WTC11 (cell line): ENCODE measurements at regions not wholly inside any gene's neighbourhood (a gene's known extent, or its start where the extent isn't known, plus 50 kb on each side); places are given as distances from the start of the nearest gene placed in this dataset.

ENCODE experiments used
- ATAC-seq: fragments of 200-7000 bp; cut with Tn5 transposase; 2 replicates; pipeline ENCODE4 v1.10.0; 2021; ENCODE audit warnings: mild to moderate bottlenecking, moderate library complexity
- CTCF ChIA-PET: fragments of 300-600 bp; sonication (Branson Sonifier 250); formaldehyde crosslinking; loops from one replicate; lab custom pipeline; 2021; ENCODE audit warnings: antibody characterized with exemption; lab: Charles Lee
- POLR2A ChIA-PET: fragments of 350-600 bp; sonication (Branson Sonifier 250); formaldehyde crosslinking; loops from one replicate; lab custom pipeline; 2021; ENCODE audit warnings: antibody characterized with exemption; lab: Charles Lee
- DNase-seq: peaks from one replicate; pipeline ENCODE4 v3.0.0; 2021; ENCODE audit warnings: low spot score
- H3K27ac Mint-ChIP-seq: 2 replicates; pipeline ENCODE4 v1.8.0; 2021; ENCODE audit warnings: mixed read lengths
- H3K27me3 Mint-ChIP-seq: 2 replicates; pipeline ENCODE4 v1.8.0; 2021; ENCODE audit warnings: low read depth, mild to moderate bottlenecking, moderate library complexity, mixed read lengths
- H3K36me3 Mint-ChIP-seq: 2 replicates; pipeline ENCODE4 v1.8.0; 2021; ENCODE audit warnings: mixed read lengths
- H3K4me1 Mint-ChIP-seq: 2 replicates; pipeline ENCODE4 v1.8.0; 2022; ENCODE audit warnings: mixed read lengths
- H3K4me3 Mint-ChIP-seq: 2 replicates; pipeline ENCODE4 v1.8.0; 2021; ENCODE audit warnings: mild to moderate bottlenecking, moderate library complexity, mixed read lengths
- H3K9me3 Mint-ChIP-seq: 2 replicates; pipeline ENCODE4 v1.8.0; 2021; ENCODE audit warnings: mixed read lengths
- ATF2 ChIP-seq: sonication (generic); formaldehyde crosslinking; IDR thresholded peaks from 2 replicates; pipeline ENCODE4 v1.8.1; 2022; ENCODE audit warnings: low read depth, missing genetic modification reagents, borderline replicate concordance
- E2F1 ChIP-seq: sonication (generic); formaldehyde crosslinking; IDR thresholded peaks from 2 replicates; pipeline ENCODE4 v1.8.0; 2022; ENCODE audit warnings: mild to moderate bottlenecking, missing genetic modification reagents
- ELF4 ChIP-seq: sonication (generic); formaldehyde crosslinking; IDR thresholded peaks from 2 replicates; pipeline ENCODE4 v1.8.1; 2022; ENCODE audit warnings: low read depth, mild to moderate bottlenecking, moderate library complexity, missing genetic modification reagents
- FOXP1 ChIP-seq: sonication (generic); formaldehyde crosslinking; IDR thresholded peaks from 2 replicates; pipeline ENCODE4 v1.8.0; 2022; ENCODE audit warnings: missing genetic modification reagents, mild to moderate bottlenecking, moderate library complexity, borderline replicate concordance
- GRHL2 ChIP-seq: fragments of 250-450 bp; sonication (Bioruptor Pico); IDR thresholded peaks from 2 replicates; pipeline ENCODE4 v1.8.0; 2022; ENCODE audit warnings: mild to moderate bottlenecking, moderate library complexity; ENCODE audit not compliant: insufficient replicate concordance, severe bottlenecking
- HMGXB4 ChIP-seq: sonication (generic); formaldehyde crosslinking; IDR thresholded peaks from 2 replicates; pipeline ENCODE4 v1.8.1; 2023; ENCODE audit warnings: mild to moderate bottlenecking, moderate library complexity, missing genetic modification reagents
- KAT7 ChIP-seq: sonication (generic); formaldehyde crosslinking; IDR thresholded peaks from 2 replicates; pipeline ENCODE4 v1.8.1; 2023; ENCODE audit warnings: missing genetic modification reagents, mild to moderate bottlenecking, borderline replicate concordance
- MXD4 ChIP-seq: fragments of 250-450 bp; sonication (Bioruptor Pico); IDR thresholded peaks from 2 replicates; pipeline ENCODE4 v1.8.0; 2021; ENCODE audit warnings: mild to moderate bottlenecking, moderate library complexity, borderline replicate concordance
- NFATC4 ChIP-seq: fragments of 250-450 bp; sonication (Bioruptor Pico); IDR thresholded peaks from 2 replicates; pipeline ENCODE4 v1.9.0; 2021; ENCODE audit warnings: mild to moderate bottlenecking
- OVOL2 ChIP-seq: fragments of 250-450 bp; sonication (Bioruptor Pico); IDR thresholded peaks from 2 replicates; pipeline ENCODE4 v1.9.0; 2021; ENCODE audit warnings: mild to moderate bottlenecking, borderline replicate concordance
- PRDM15 ChIP-seq: sonication (generic); formaldehyde crosslinking; IDR thresholded peaks from 2 replicates; pipeline ENCODE4 v1.8.0; 2022; ENCODE audit warnings: missing genetic modification reagents
- TP53 ChIP-seq: sonication (generic); formaldehyde crosslinking; IDR thresholded peaks from 2 replicates; pipeline ENCODE4 v1.8.1; 2023; ENCODE audit warnings: mild to moderate bottlenecking, missing genetic modification reagents
- ZNF121 ChIP-seq: sonication (generic); formaldehyde crosslinking; IDR thresholded peaks from 2 replicates; pipeline ENCODE4 v1.8.0; 2023; ENCODE audit warnings: missing genetic modification reagents
- ZNF138 ChIP-seq: sonication (generic); formaldehyde crosslinking; conservative IDR thresholded peaks from 2 replicates; pipeline ENCODE4 v1.8.1; 2022; ENCODE audit warnings: mild to moderate bottlenecking, moderate library complexity, missing genetic modification reagents
- ZNF423 ChIP-seq: fragments of 250-450 bp; sonication (Bioruptor Pico); IDR thresholded peaks from 2 replicates; pipeline ENCODE4 v2.1.2; 2022; ENCODE audit warnings: mild to moderate bottlenecking, moderate library complexity
- ZNF512 ChIP-seq: sonication (generic); formaldehyde crosslinking; IDR thresholded peaks from 2 replicates; pipeline ENCODE4 v1.8.1; 2022; ENCODE audit warnings: missing genetic modification reagents, borderline replicate concordance
- ZNF532 ChIP-seq: fragments of 250-450 bp; sonication (Bioruptor Pico); IDR thresholded peaks from 2 replicates; pipeline ENCODE4 v1.9.0; 2021; ENCODE audit warnings: mild to moderate bottlenecking, borderline replicate concordance

GRCh38 chr9:79925326-79925725, 353.6 kb downstream of the TLE4 start (continued):
- no peak for TF ChIP-seq E2F1 (CRISPR knock-in tag)
- TF ChIP-seq ZNF512 (CRISPR knock-in tag) = no peak

- Mint-ChIP-seq H3K27me3 (no peaks in the 10 kb centered on the region), H3K9me3 (peaks cover 6% of the 10 kb centered on the region; the same call in 1 of the 2 replicates), H3K4me3 (no peak overlapping the region), H3K36me3 (no peaks in the 10 kb centered on the region), H3K4me1 (peaks cover 11% of the 10 kb centered on the region), H3K27ac (no peak overlapping the region)
- POLR2A ChIA-PET = no interaction called here
- DNase-seq (no peak), ATAC-seq (no peak)
- TF ChIP-seq HMGXB4 = no peak
- no peak for TF ChIP-seq FOXP1
- no peak for TF ChIP-seq KAT7 (CRISPR knock-in tag)
- CTCF ChIA-PET = no interaction called here
These were observed 353.1 kb downstream of the TLE4 start for GRCh38 chr9:79924836-79925235.

GRCh38 chr9:79917421-79917820, 345.7 kb downstream of the TLE4 start:
- POLR2A ChIA-PET = no interaction called here
- Mint-ChIP-seq H3K27ac (no peak overlapping the region), H3K4me1 (no peaks in the 10 kb centered on the region), H3K36me3 (no peaks in the 10 kb centered on the region), H3K4me3 (no peak overlapping the region), H3K27me3 (no peaks in the 10 kb centered on the region), H3K9me3 (peaks cover 9% of the 10 kb centered on the region; the same call in 1 of the 2 replicates)
- ATAC-seq (no peak), DNase-seq (no peak)
- TF ChIP-seq ZNF121 (CRISPR knock-in tag) = no peak
- TF ChIP-seq ZNF138 = no peak
- no peak for TF ChIP-seq ZNF423 (CRISPR knock-in tag)
- CTCF ChIA-PET = no interaction called here

GRCh38 chr9:79913867-79914266, 342.1 kb downstream of the TLE4 start:
- H3K4me1 Mint-ChIP-seq = no peaks in the 10 kb centered on the region
- H3K9me3 Mint-ChIP-seq = peaks cover 17% of the 10 kb centered on the region
- no peak overlapping the region for H3K27ac Mint-ChIP-seq
- ChIA-PET CTCF (no interaction called here), POLR2A (no interaction called here)
- DNase-seq = no peak
- no peak overlapping the region for H3K4me3 Mint-ChIP-seq
- no peaks in the 10 kb centered on the region; the same call in 1 of the 2 replicates for H3K27me3 Mint-ChIP-seq
- no peak for ATAC-seq
- H3K36me3 Mint-ChIP-seq = peaks cover 3% of the 10 kb centered on the region; the same call in 1 of the 2 replicates
- TF ChIP-seq ZNF532 (CRISPR knock-in tag) (no peak), NFATC4 (CRISPR knock-in tag) (no peak), ELF4 (no peak), MXD4 (CRISPR knock-in tag) (no peak), ATF2 (CRISPR knock-in tag) (no peak), GRHL2 (CRISPR knock-in tag) (no peak), OVOL2 (CRISPR knock-in tag) (no peak), TP53 (CRISPR knock-in tag) (no peak), PRDM15 (CRISPR knock-in tag) (no peak)
